ENCODE measurements at regions not wholly inside any gene's neighbourhood (a gene's known extent, or its start where the extent isn't known, plus 50 kb on each side); places are given as distances from the start of the nearest gene placed in this dataset.

- TF ChIP-seq CTCF (IDR thresholded peaks at IDR 0.05) (no peak), POLR2A (IDR thresholded peaks at IDR 0.05) (no peak)
Observed at GRCh38 chr6:6409397-6410030, 89.1 kb upstream of the F13A1 start.
